OCI-LY7 (cell line): ENCODE measurements at regions not wholly inside any gene's neighbourhood (a gene's known extent, or its start where the extent isn't known, plus 50 kb on each side); places are given as distances from the start of the nearest gene placed in this dataset.
"Not testable (repeated sequence)": the region's sequence is repeated elsewhere in the genome, so short reads cannot be mapped to it uniquely, and the experiment has no call there.

Source experiments
- BruUV-seq: library from RNA; stranded (reverse); fragments of 400-500 nt; replicated peaks from 2 replicates; lab custom pipeline; 2021; lab: Mats Ljungman, UMichigan
- CTCF ChIA-PET: fragments of 300-600 bp; sonication (Branson Sonifier 250); formaldehyde crosslinking; loops from one replicate; lab custom pipeline; 2022; ENCODE audit warnings: antibody characterized with exemption; ENCODE audit not compliant: unreplicated experiment; lab: Charles Lee
- POLR2A ChIA-PET: fragments of 300-600 bp; sonication (Branson Sonifier 250); formaldehyde crosslinking; loops from one replicate; lab custom pipeline; 2022; ENCODE audit warnings: antibody characterized with exemption; lab: Charles Lee
- DNase-seq: peaks from one replicate; pipeline ENCODE4 v3.0.0-alpha.2; 2015; ENCODE audit warnings: low spot score
- H2AFZ ChIP-seq: fragments of 200-600 bp; sonication (generic), shearing (Covaris generic); 2 replicates; pipeline ENCODE4 v1.6.1; 2014; ENCODE audit warnings: mild to moderate bottlenecking, antibody characterized with exemption, low read length, moderate library complexity
- H3K27ac ChIP-seq: fragments of 200-600 bp; sonication (generic); 2 replicates; pipeline ENCODE4 v1.5.1; 2014; ENCODE audit warnings: mixed run types, low read depth, mild to moderate bottlenecking, moderate library complexity, low read length, inconsistent platforms; ENCODE audit not compliant: poor library complexity, severe bottlenecking
- H3K36me3 ChIP-seq: fragments of 200-600 bp; sonication (generic); 2 replicates; pipeline ENCODE4 v1.6.1; 2014; ENCODE audit warnings: mild to moderate bottlenecking, antibody characterized with exemption, low read length, moderate library complexity, mixed read lengths; ENCODE audit not compliant: insufficient read depth
- H3K4me1 ChIP-seq: fragments of 200-600 bp; sonication (generic); 2 replicates; pipeline ENCODE4 v1.5.1; 2014; ENCODE audit warnings: mild to moderate bottlenecking, low read length; ENCODE audit not compliant: insufficient read depth, poor library complexity, severe bottlenecking
- H3K4me2 ChIP-seq: fragments of 200-600 bp; sonication (generic); 2 replicates; pipeline ENCODE4 v1.6.1; 2014; ENCODE audit warnings: mild to moderate bottlenecking, low read length
- H3K4me3 ChIP-seq: fragments of 200-600 bp; sonication (generic); 2 replicates; pipeline ENCODE4 v1.5.1; 2014; ENCODE audit warnings: mild to moderate bottlenecking, low read depth, low read length; ENCODE audit not compliant: poor library complexity, severe bottlenecking
- H3K79me2 ChIP-seq: fragments of 200-600 bp; sonication (generic); 2 replicates; pipeline ENCODE4 v1.6.1; 2016; ENCODE audit warnings: low read depth, mild to moderate bottlenecking, low read length, moderate library complexity, mixed read lengths; ENCODE audit not compliant: insufficient read depth
- H3K9me2 ChIP-seq: fragments of 200-600 bp; sonication (generic); 2 replicates; pipeline ENCODE4 v1.6.1; 2016; ENCODE audit warnings: mild to moderate bottlenecking, low read length, mixed read lengths; ENCODE audit not compliant: insufficient read depth
- H3K9me3 ChIP-seq: fragments of 200-600 bp; sonication (generic); 2 replicates; pipeline ENCODE4 v1.6.1; 2014; ENCODE audit warnings: mild to moderate bottlenecking, mixed run types, low read length, mixed read lengths
- H4K20me1 ChIP-seq: fragments of 200-600 bp; sonication (generic); 2 replicates; pipeline ENCODE4 v1.6.1; 2014; ENCODE audit warnings: mild to moderate bottlenecking, antibody characterized with exemption, low read length, moderate library complexity, mixed read lengths; ENCODE audit not compliant: insufficient read depth
- CTCF ChIP-seq: fragments of 200-600 bp; sonication (generic); conservative IDR thresholded peaks from 2 replicates; pipeline ENCODE4 v1.5.1; 2014; ENCODE audit warnings: mild to moderate bottlenecking, antibody characterized with exemption, low read length, moderate library complexity, mixed read lengths
- EZH2phosphoT487 ChIP-seq: fragments of 200-600 bp; sonication (generic); IDR thresholded peaks from 2 replicates; pipeline ENCODE4 v1.6.1; 2018; ENCODE audit warnings: low read depth, borderline replicate concordance, mild to moderate bottlenecking, mixed run types, antibody characterized with exemption, low read length, moderate library complexity, mixed read lengths
- intact Hi-C: fragments of 100-400 bp; cut with micrococcal nuclease; formaldehyde crosslinking; loops from one replicate; pipeline ENCODE4 v1.10.0; 2022; ENCODE audit not compliant: unreplicated experiment

GRCh38 chr18:11357678-11358077 is 208.3 kb upstream of the PIEZO2 start:
- ChIA-PET POLR2A (no interaction called here), CTCF (no interaction called here)
- H3K4me2 ChIP-seq = no peak overlapping the region
- no peak overlapping the region for H3K4me3 ChIP-seq
- DNase-seq = no peak
- no peaks in the 10 kb centered on the region for H3K9me2 ChIP-seq
- no peaks in the 10 kb centered on the region for H3K79me2 ChIP-seq
- no peak for TF ChIP-seq EZH2phosphoT487
- no peak for TF ChIP-seq CTCF
- no peaks in the 10 kb centered on the region for H4K20me1 ChIP-seq
- no peak overlapping the region for H2AFZ ChIP-seq
- H3K36me3 ChIP-seq = no peaks in the 10 kb centered on the region
- no peaks in the 10 kb centered on the region for H3K4me1 ChIP-seq
- BruUV-seq = no TSS peak
- H3K27ac ChIP-seq = no peak overlapping the region
- H3K9me3 ChIP-seq = no peaks in the 10 kb centered on the region
- intact Hi-C loops = no loop called here

- H4K20me1 ChIP-seq, POLR2A ChIA-PET, H3K9me3 ChIP-seq, intact Hi-C loops, BruUV-seq, H3K4me3 ChIP-seq, H3K9me2 ChIP-seq, H3K4me2 ChIP-seq, H3K36me3 ChIP-seq, H3K79me2 ChIP-seq, H3K27ac ChIP-seq, H2AFZ ChIP-seq, CTCF ChIA-PET, H3K4me1 ChIP-seq, DNase-seq: not testable (repeated sequence)
Observed at GRCh38 chr18:11344576-11344975, 195.2 kb upstream of the PIEZO2 start.

GRCh38 chr18:11343096-11343495 is 193.7 kb upstream of the PIEZO2 start:
- Histone ChIP-seq H3K27ac (no peak overlapping the region), H2AFZ (no peak overlapping the region), H3K4me3 (no peak overlapping the region), H3K79me2 (no peaks in the 10 kb centered on the region), H3K4me1 (no peaks in the 10 kb centered on the region), H4K20me1 (no peaks in the 10 kb centered on the region), H3K9me2 (no peaks in the 10 kb centered on the region), H3K9me3 (no peaks in the 10 kb centered on the region), H3K36me3 (no peaks in the 10 kb centered on the region), H3K4me2 (no peak overlapping the region)
- TF ChIP-seq EZH2phosphoT487 (no peak), CTCF (no peak)
- DNase-seq = no peak
- ChIA-PET CTCF (no interaction called here), POLR2A (no interaction called here)
- intact Hi-C loops = no loop called here
- BruUV-seq = no TSS peak

- H3K9me2 ChIP-seq, H3K79me2 ChIP-seq, H3K9me3 ChIP-seq, H3K4me1 ChIP-seq, H3K4me3 ChIP-seq, H4K20me1 ChIP-seq, CTCF ChIA-PET, H3K4me2 ChIP-seq, intact Hi-C loops, H2AFZ ChIP-seq, BruUV-seq, H3K27ac ChIP-seq, H3K36me3 ChIP-seq, POLR2A ChIA-PET, DNase-seq: not testable (repeated sequence)
Observed at GRCh38 chr18:11342115-11342514, 192.7 kb upstream of the PIEZO2 start.
